NCI-H128 (cell line): ENCODE measurements at regions not wholly inside any gene's neighbourhood (a gene's known extent, or its start where the extent isn't known, plus 50 kb on each side); places are given as distances from the start of the nearest gene placed in this dataset.

Experiments used
- DNase-seq: peaks from one replicate; lab custom pipeline; 2025; ENCODE audit not compliant: unreplicated experiment; lab: John Stamatoyannopoulos, UW

- no peak for DNase-seq
Observed at GRCh38 chr11:116454020-116454645, 318.7 kb downstream of the BUD13 start.

GRCh38 chr11:116452461-116452860 lies 320.3 kb downstream of the BUD13 start:
- DNase-seq = no peak

DNA sequence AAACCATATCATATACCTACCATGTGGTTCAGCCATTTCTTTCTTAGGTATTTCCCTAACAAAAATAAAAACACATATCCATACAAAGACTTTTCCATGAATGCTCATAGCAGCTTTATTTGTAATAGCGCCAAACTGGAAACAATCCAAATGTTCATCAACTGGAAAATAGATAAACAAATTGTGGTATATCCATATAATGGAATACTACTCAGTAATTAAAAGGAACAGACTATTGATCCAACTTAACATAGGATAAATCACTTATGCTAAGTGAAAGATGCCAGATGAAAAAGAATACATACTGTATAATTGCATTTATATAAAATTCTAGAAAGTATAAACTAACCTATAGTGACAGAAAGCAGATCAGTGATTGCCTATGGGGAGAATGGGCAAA lies 323.3 kb downstream of the BUD13 start:
- DNase-seq = no peak

DNA sequence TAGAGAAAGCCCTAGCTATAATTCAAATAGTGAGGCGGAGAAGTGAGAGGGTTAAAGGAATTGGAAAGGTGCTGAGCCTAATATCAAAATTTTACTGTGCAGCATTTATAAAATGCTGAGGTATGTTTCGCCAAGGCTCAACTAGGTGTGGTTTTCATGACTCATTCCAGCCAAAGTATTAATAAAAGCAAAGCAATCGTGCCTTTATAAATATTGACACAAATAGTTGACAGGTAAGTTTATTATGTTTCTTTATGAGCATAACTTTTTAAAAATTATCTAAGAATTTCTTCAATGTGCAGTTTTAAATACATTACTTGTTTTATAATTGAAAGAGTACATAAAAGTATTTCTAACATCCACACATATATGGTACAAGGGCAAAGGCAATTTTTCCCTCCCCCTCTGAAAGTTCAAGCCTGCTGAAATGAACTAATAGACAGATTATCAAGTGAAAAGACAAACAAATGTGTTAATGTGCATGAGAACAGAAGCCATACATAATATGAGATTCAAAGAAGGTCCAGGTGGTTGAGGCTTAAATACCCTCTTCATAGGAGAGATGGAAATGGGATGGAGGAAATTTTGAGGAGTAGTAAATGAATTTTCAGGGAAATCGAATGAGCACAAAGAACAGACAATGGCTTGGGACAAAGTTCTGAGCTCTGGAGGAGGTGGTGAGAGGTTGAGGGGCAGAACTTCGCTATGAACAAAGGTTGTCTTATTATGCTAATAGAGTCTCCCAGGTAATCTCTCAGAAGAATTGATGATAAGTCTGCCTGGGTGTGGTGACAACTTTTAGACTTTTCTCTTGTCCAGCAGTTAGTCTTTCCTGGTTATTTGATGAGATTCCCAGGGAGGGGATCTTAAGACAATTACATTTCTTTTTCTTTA lies 326.5 kb downstream of the BUD13 start:
- no peak for DNase-seq

GRCh38 chr11:116445108-116446047 lies 327.4 kb downstream of the BUD13 start:
- no peak for DNase-seq

DNA sequence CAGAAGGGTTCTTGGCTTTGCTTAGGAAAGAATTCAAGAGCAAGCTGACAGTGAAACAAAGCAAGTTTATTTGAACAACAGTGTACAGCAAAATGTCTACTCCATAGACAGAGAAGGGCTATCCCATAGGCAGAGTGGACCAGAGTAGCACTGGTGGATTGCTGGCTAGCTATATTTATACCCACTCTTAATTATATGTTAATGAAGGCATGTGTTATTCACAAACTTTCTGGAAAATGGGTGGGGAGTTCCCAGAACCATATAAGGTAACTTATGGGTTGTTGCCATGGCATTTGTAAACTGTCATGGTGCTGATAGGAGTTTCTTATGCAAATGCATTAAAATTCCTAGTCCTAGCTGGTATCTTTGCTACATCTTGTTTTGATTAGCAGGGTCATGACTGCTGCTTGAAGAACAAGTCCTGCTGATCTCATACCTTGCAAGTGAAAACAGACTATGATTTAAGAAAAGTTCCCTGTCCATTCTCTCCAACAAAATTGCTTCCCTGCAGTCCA lies 330.5 kb downstream of the BUD13 start:
- no peak for DNase-seq

- no peak for DNase-seq
Observed at GRCh38 chr11:116439361-116439677, 333.5 kb downstream of the BUD13 start.

DNA sequence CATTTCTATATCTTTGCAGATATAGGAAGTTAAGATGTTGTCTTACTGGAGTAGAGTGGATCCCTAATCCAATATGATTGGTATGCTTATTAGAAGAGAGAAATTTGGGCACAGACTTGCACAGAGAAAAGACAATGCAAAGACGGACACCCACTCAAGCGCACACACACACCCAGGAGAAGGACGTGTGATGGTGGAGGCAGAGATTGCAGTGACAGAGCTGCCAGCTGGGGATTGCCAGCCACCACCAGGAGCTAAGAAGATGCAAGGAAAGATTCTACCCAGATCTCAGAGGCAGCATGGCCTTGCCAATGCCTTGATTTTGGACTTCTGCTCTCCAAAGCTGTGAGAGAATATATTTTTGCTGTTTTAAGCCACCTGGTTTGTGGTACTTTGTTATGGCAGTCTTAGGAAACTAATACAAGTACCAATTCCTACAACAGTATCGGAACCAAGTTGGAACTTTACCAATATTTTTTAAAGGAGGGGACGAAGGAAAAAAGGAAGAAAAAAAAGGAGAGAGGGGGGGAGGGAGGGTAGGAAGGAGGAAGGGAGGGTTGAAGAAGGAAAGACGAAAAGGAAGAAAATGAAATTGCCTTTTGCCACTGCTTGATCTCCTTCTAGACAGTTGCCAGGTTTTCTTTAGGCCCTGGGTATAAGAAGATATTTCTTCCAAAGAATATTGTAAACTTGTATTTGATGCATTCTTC lies 334.0 kb downstream of the BUD13 start:
- DNase-seq = no peak

DNA sequence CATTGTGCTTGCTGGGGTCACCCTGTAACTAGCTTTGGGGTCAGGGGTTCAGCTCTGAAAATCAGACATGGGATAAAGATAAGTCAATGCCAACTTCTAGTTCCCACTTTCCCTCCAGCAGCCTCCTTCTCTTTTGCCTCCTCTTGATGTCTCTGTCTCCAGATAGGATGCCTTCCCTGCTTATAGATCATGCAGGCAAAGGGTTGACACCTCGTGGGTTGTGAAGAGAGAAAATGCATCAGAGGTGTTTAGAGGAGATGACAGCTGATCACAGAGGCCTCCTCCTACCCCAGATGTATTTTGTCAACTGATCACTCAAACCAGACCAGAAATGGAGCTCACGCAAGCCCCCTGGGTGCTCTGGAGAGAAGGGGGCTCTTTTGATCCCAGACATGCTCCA lies 337.8 kb downstream of the BUD13 start:
- no peak for DNase-seq

GRCh38 chr11:116432301-116432700 lies 340.5 kb downstream of the BUD13 start:
- no peak for DNase-seq

DNA sequence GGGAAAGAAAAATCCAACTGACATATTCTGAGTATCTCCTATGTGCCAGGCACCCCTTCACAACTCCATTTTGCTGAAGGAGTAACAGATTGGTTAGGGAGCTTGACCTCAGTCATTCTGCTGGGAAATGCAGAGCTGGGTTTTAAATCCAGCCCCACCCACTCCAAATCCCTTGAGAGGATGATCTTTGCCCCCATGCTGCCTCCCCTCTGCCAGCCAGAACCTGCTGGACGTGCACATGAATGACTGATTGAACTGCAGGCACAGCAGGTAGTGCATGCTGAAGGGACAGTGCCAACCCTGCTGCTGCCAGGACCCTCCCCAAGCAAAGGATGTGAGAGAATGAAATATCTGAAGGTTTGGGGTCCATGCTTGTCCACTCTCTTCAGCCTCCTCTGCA lies 340.9 kb downstream of the BUD13 start:
- DNase-seq = no peak

DNA sequence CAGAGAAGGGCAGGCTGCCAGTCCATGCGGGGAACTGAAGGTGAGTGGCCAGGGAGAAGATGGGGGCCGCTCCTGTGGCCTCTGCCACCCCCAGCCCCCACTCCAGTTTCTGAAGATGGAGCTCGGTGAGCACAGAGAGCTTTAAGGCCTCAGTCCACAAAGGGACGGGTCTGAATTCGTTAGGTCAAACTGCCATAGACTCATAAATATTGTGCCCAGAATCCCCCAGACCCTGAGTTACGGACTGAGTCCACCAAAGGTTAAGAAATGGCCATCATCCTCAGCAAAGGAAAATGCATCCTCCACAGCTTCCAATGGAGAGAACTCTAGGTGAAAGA lies 344.2 kb downstream of the BUD13 start:
- DNase-seq = no peak

DNA sequence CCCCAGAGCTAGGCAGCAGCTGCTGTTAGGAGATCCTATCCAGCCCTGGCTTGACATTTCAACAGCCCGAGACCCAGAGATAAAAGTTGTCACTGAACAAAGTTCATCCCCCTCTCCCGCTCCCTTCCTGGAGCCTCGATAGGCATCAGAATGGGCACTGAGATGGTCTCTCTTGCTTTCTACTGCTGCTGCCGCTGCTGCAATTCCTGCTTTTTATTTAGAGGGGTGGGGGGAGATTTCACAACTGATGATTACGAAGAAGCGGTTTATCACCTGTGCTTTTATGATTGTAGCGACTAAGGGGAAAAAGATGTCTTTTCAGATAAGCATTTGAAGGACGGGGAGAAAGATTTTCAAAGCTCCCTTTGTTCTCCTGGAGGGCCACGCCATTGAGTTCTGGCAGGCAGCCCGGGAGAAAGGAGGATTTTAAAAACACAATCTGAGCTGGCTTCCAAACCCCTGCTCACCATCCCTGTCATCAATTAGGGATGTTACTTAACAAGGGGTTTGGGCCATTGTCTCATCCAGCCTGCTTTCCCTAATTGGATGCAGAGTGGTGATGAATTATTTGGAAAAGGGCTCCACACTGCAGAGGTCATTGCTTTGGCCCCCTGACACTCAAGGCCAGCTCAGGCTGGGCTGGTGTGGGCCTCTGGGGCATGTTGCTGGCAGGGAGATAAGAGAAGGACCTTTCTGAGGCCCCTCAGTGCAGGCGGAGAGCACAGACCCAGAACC lies 344.7 kb downstream of the BUD13 start:
- DNase-seq = peak; percentile 44

GRCh38 chr11:116427337-116427902 lies 345.4 kb downstream of the BUD13 start:
- no peak for DNase-seq

DNA sequence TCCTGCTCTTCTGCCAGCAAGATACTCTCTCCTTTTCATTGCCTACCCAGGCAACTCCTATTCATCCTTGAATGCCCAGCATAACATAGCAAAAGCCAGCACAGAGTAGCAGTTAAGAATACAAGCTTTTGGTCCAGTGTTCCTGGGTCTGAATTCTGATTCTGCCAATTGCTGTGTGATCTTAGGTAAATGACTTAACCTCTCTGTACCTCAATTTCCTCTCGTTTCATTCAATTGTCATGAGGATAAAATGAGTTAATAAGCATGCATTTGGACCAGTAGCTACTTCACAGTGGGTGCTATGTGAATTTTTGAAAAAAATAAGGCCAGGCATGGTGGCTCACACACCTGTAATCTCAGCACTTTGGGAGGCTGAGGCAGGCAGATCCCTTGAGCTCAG lies 346.0 kb downstream of the BUD13 start:
- no peak for DNase-seq

- no peak for DNase-seq
Observed at GRCh38 chr11:116424615-116425261, 348.0 kb downstream of the BUD13 start.

GRCh38 chr11:116422956-116423600 lies 349.7 kb downstream of the BUD13 start:
- DNase-seq = no peak

DNA sequence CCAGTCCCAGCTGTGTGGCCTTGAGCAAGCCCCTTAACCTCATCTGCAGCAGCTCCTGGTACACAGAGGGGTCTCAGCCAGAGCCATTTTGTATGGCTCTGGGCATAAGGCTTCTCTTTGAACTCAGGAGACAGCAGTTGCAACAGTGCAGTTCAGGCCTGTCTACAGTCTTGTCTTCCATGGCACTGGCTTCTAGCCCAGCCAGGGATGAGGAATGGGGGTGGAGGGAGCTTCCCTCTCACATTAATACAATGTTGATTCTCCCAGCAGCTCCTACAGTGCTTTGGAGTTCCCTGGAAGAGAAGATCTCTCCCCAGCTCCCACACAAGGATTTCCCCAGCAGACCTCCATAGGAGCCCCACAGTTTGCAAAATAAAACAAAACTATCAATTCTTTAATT lies 350.2 kb downstream of the BUD13 start:
- no peak for DNase-seq
